Fibroblast of the conjunctiva (primary cell): ENCODE measurements at regions not wholly inside any gene's neighbourhood (a gene's known extent, or its start where the extent isn't known, plus 50 kb on each side); places are given as distances from the start of the nearest gene placed in this dataset.
"Not testable (repeated sequence)": the region's sequence is repeated elsewhere in the genome, so short reads cannot be mapped to it uniquely, and the experiment has no call there.

Experiments used
- DNase-seq: peaks from one replicate; pipeline ENCODE4 v3.0.0-alpha.2; 2010; ENCODE audit warnings: low read depth

GRCh38 chrX:130467936-130468335 lies 66.1 kb downstream of the RBMX2 start:
- DNase-seq, result no peak

GRCh38 chrX:130468395-130468923 lies 66.7 kb downstream of the RBMX2 start:
- no peak for DNase-seq

GRCh38 chrX:130482871-130483270 lies 81.1 kb downstream of the RBMX2 start:
- no peak for DNase-seq

GRCh38 chrX:130485870-130486269 lies 84.1 kb downstream of the RBMX2 start:
- DNase-seq, result no peak

- DNase-seq, result not testable (repeated sequence)
Observed at GRCh38 chrX:130495502-130495901, 93.7 kb downstream of the RBMX2 start.

GRCh38 chrX:130497531-130497930 lies 95.7 kb downstream of the RBMX2 start:
- DNase-seq, result no peak

- DNase-seq, result no peak
Observed at GRCh38 chrX:130498653-130499274, 97.0 kb downstream of the RBMX2 start.

GRCh38 chrX:130502016-130502570 lies 100.3 kb downstream of the RBMX2 start:
- DNase-seq, result no peak

- DNase-seq, result no peak
Observed at GRCh38 chrX:130504019-130504418, 102.2 kb downstream of the RBMX2 start.

GRCh38 chrX:130507015-130507414 lies 105.2 kb downstream of the RBMX2 start:
- no peak for DNase-seq

GRCh38 chrX:130512534-130512933 lies 110.7 kb downstream of the RBMX2 start:
- DNase-seq, result not testable (repeated sequence)

- no peak for DNase-seq
Observed at GRCh38 chrX:130516123-130516522, 114.3 kb downstream of the RBMX2 start.

GRCh38 chrX:130523460-130524394 lies 121.9 kb downstream of the RBMX2 start:
- DNase-seq, result no peak

GRCh38 chrX:130524476-130525194 lies 122.8 kb downstream of the RBMX2 start:
- no peak for DNase-seq

- no peak for DNase-seq
Observed at GRCh38 chrX:130529531-130529930, 127.7 kb downstream of the RBMX2 start.

GRCh38 chrX:130531066-130531465 lies 129.3 kb downstream of the RBMX2 start:
- DNase-seq, result no peak

GRCh38 chrX:130539721-130540321 lies 138.0 kb downstream of the RBMX2 start:
- DNase-seq, result peak; percentile 21

GRCh38 chrX:130543603-130544325 lies 142.0 kb downstream of the RBMX2 start:
- no peak for DNase-seq

- no peak for DNase-seq
Observed at GRCh38 chrX:130545796-130546195, 144.0 kb downstream of the RBMX2 start.

GRCh38 chrX:130549382-130549781 lies 147.6 kb downstream of the RBMX2 start:
- not testable (repeated sequence) for DNase-seq

- DNase-seq, result no peak
Observed at GRCh38 chrX:130550351-130550750, 148.6 kb downstream of the RBMX2 start.
